Calu3 (cell line): ENCODE measurements at regions not wholly inside any gene's neighbourhood (a gene's known extent, or its start where the extent isn't known, plus 50 kb on each side); places are given as distances from the start of the nearest gene placed in this dataset.

Source experiments
- BruUV-seq: library from RNA; stranded (reverse); fragments of 400-500 nt; replicated peaks from 2 replicates; lab custom pipeline; 2021; lab: Mats Ljungman, UMichigan
- CTCF ChIA-PET: fragments of 300-600 bp; sonication (Branson Sonifier 250); formaldehyde crosslinking; loops from one replicate; lab custom pipeline; 2022; ENCODE audit warnings: antibody characterized with exemption; lab: Charles Lee
- DNase-seq: peaks from one replicate; pipeline ENCODE4 v3.0.0; 2022
- H3K27ac Mint-ChIP-seq: one replicate; pipeline ENCODE4 v1.8.0; 2022; ENCODE audit warnings: mixed read lengths; ENCODE audit not compliant: unreplicated experiment
- H3K27me3 Mint-ChIP-seq: one replicate; pipeline ENCODE4 v1.8.0; 2022; ENCODE audit warnings: mixed read lengths; ENCODE audit not compliant: unreplicated experiment
- H3K36me3 Mint-ChIP-seq: one replicate; pipeline ENCODE4 v1.8.0; 2022; ENCODE audit warnings: mild to moderate bottlenecking, moderate library complexity, mixed read lengths; ENCODE audit not compliant: insufficient read depth, unreplicated experiment
- H3K4me1 Mint-ChIP-seq: one replicate; pipeline ENCODE4 v1.8.0; 2022; ENCODE audit warnings: mild to moderate bottlenecking, low read depth, mixed read lengths; ENCODE audit not compliant: unreplicated experiment
- H3K4me3 Mint-ChIP-seq: one replicate; pipeline ENCODE4 v1.8.0; 2022; ENCODE audit warnings: mild to moderate bottlenecking, low read depth, moderate library complexity, mixed read lengths; ENCODE audit not compliant: unreplicated experiment
- H3K9me3 Mint-ChIP-seq: one replicate; pipeline ENCODE4 v1.8.0; 2022; ENCODE audit warnings: low read depth, mixed read lengths; ENCODE audit not compliant: unreplicated experiment
- intact Hi-C: fragments of 100-400 bp; cut with micrococcal nuclease; formaldehyde crosslinking; loops from one replicate; pipeline ENCODE4 v1.10.0; 2022; ENCODE audit not compliant: unreplicated experiment
- TF ChIP-seq, protein P1 (sequence below): fragments of 200-600 bp; IDR thresholded peaks from one replicate; pipeline ENCODE4 v1.8.0; 2022; ENCODE audit warnings: antibody characterized with exemption; ENCODE audit not compliant: unreplicated experiment

DNA sequence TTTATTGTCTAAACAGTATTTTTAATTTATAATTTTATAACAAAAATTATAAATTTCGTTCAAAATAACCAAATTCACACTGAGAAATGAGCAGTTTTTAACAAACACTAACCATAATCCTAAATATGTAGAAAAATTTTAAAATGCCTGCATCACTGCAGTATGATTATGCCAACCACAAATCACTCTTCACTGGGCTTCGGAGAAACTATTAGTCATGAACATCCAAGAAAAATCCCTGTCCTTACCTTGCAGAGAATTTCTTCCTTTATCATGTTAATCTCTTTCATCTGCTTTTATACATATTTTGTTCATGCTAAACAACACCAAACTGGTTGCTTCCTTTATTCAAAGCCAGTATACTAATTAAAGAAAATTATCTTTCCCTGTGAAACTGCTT is 511.0 kb upstream of the ALCAM start:
- Mint-ChIP-seq H3K27me3 (no peaks in the 10 kb centered on the region), H3K4me3 (no peak overlapping the region), H3K27ac (no peak overlapping the region), H3K9me3 (no peaks in the 10 kb centered on the region), H3K36me3 (no peaks in the 10 kb centered on the region), H3K4me1 (no peaks in the 10 kb centered on the region)
- intact Hi-C loops = no loop called here
- TF ChIP-seq, protein P1, sequence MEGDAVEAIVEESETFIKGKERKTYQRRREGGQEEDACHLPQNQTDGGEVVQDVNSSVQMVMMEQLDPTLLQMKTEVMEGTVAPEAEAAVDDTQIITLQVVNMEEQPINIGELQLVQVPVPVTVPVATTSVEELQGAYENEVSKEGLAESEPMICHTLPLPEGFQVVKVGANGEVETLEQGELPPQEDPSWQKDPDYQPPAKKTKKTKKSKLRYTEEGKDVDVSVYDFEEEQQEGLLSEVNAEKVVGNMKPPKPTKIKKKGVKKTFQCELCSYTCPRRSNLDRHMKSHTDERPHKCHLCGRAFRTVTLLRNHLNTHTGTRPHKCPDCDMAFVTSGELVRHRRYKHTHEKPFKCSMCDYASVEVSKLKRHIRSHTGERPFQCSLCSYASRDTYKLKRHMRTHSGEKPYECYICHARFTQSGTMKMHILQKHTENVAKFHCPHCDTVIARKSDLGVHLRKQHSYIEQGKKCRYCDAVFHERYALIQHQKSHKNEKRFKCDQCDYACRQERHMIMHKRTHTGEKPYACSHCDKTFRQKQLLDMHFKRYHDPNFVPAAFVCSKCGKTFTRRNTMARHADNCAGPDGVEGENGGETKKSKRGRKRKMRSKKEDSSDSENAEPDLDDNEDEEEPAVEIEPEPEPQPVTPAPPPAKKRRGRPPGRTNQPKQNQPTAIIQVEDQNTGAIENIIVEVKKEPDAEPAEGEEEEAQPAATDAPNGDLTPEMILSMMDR = no peak
- CTCF ChIA-PET = interaction anchor here (0.7 kb wide), 1 partner anchor 39 kb away, joined by 6 read pairs; no protein-coding TSS in a partner anchor
- no peak for DNase-seq
- no TSS peak for BruUV-seq

DNA sequence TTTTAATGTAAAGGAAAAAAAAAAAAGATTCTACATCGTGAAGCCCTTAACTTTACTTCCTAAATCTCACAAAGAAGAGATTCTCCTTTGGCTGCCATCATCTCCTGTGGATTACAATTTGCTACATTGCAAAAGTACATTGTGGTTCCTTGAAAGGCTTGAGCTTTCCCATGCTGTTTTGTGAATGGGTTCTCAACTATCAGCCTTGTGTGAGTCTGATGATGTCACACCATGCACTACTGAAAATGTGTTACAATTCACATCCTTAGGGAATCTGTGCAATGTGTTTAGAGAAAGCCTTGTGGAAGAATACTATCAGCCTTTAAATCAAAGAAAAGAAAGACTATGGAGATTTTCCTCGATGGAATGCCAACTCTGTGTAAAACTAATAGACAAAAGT is 510.0 kb upstream of the ALCAM start:
- no peaks in the 10 kb centered on the region for H3K36me3 Mint-ChIP-seq
- intact Hi-C loops = no loop called here
- H3K4me3 Mint-ChIP-seq = no peak overlapping the region
- CTCF ChIA-PET = no interaction called here
- no TSS peak for BruUV-seq
- H3K9me3 Mint-ChIP-seq = no peaks in the 10 kb centered on the region
- TF ChIP-seq, protein P1 = no peak
- H3K27me3 Mint-ChIP-seq = no peaks in the 10 kb centered on the region
- no peaks in the 10 kb centered on the region for H3K4me1 Mint-ChIP-seq
- DNase-seq = no peak
- no peak overlapping the region for H3K27ac Mint-ChIP-seq

DNA sequence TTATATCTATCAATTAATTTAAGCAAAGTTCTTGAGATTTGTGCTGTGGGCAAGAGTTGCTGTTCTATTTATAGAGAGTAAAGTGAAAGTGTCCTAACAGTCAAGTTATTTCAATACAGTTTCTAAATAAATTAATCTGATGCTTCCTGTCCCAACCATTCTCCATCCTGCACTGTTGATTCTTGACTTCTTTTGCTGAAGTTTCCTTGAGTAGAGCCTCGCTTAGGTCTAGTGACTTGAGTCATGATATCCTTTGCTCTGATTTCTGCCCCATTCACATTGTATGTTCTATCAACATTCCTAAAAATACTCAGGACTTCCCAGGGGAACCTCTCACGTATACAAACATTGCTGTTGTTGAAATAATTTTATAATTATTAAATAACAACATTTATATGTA is 498.4 kb upstream of the ALCAM start:
- CTCF ChIA-PET = no interaction called here
- no peak overlapping the region for H3K27ac Mint-ChIP-seq
- no peak for DNase-seq

DNA sequence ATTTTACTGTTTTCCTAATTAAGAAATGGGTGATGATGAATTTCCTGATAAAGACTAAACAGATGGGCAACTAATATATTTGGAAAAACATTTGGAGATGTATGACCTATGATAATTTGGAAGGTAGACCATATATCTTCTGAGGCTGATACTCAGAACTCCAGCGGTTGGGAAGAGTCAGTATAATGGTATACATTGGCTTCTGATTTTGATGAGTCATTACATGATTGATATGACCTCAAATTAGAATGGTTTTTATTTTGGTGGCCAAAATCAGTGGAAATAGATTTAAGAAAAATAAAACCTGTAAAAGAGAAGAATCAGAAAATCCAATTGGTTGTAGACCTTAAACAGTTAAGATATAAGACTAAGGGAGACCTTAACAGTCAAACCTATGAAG is 496.4 kb upstream of the ALCAM start:
- TF ChIP-seq, protein P1 = no peak
- CTCF ChIA-PET = no interaction called here
- DNase-seq = no peak
- BruUV-seq = no TSS peak
- Mint-ChIP-seq H3K36me3 (no peaks in the 10 kb centered on the region), H3K27me3 (no peaks in the 10 kb centered on the region), H3K9me3 (no peaks in the 10 kb centered on the region), H3K27ac (no peak overlapping the region), H3K4me1 (no peaks in the 10 kb centered on the region), H3K4me3 (no peak overlapping the region)
- intact Hi-C loops = no loop called here

More for the DNA sequence above, 498.4 kb upstream of the ALCAM start:
- no peak overlapping the region for H3K4me3 Mint-ChIP-seq
- no peaks in the 10 kb centered on the region for H3K9me3 Mint-ChIP-seq
- BruUV-seq = no TSS peak
- intact Hi-C loops = no loop called here
- H3K36me3 Mint-ChIP-seq = no peaks in the 10 kb centered on the region
- no peaks in the 10 kb centered on the region for H3K27me3 Mint-ChIP-seq
- TF ChIP-seq, protein P1 = no peak
- H3K4me1 Mint-ChIP-seq = no peaks in the 10 kb centered on the region
